Peyer's patch (tissue), 4 donors: ENCODE measurements at regions not wholly inside any gene's neighbourhood (a gene's known extent, or its start where the extent isn't known, plus 50 kb on each side); places are given as distances from the start of the nearest gene placed in this dataset.

Source experiments
- DNase-seq, 3 donors: peaks; one replicate each; pipeline ENCODE4 v3.0.0-alpha.2; 2017 to 2019
- H3K27ac ChIP-seq, 4 donors: fragments of 200-600 bp; sonication (generic); one replicate each; pipeline ENCODE4 v1.5.1; 2016 to 2019
- H3K27me3 ChIP-seq, 2 donors: fragments of 200-600 bp; sonication (generic); one replicate each; pipeline ENCODE4 v1.5.1; 2019
- H3K36me3 ChIP-seq, 3 donors: fragments of 200-600 bp; sonication (generic); one replicate each; pipeline ENCODE4 v1.5.1; 2016 to 2019
- H3K4me1 ChIP-seq, 4 donors: fragments of 200-600 bp; sonication (generic); one replicate each; pipeline ENCODE4 v1.5.1; 2016 to 2019
- H3K4me3 ChIP-seq, 4 donors: fragments of 200-600 bp; sonication (generic); 1 replicate in 3 of 4; 2 replicates in 1 of 4; pipeline ENCODE4 v1.5.1; 2016 to 2019; ENCODE audit warnings: mild to moderate bottlenecking in 1 of 4
- H3K9me3 ChIP-seq, 4 donors: fragments of 200-600 bp; sonication (generic); one replicate each; pipeline ENCODE4 v1.5.1; 2016 to 2019; ENCODE audit warnings: mild to moderate bottlenecking in 1 of 4
- POLR2A ChIP-seq, 2 donors: fragments of 450-650 bp; IDR thresholded peaks; one replicate each; pipeline ENCODE4 v1.5.1; 2017; ENCODE audit warnings: antibody characterized with exemption in 2 of 2, mild to moderate bottlenecking in 2 of 2, moderate library complexity in 2 of 2
- TF ChIP-seq, protein P1 (sequence below), 6 experiments: fragments of 450-650 bp in 4 of 6; fragments of 200-600 bp in 2 of 6; sonication (generic) in 1 of 6; IDR thresholded peaks; one replicate each; pipeline ENCODE4 v1.5.1; 2017 to 2019; ENCODE audit warnings: antibody characterized with exemption in 6 of 6, mild to moderate bottlenecking in 3 of 6, moderate library complexity in 1 of 6

DNA sequence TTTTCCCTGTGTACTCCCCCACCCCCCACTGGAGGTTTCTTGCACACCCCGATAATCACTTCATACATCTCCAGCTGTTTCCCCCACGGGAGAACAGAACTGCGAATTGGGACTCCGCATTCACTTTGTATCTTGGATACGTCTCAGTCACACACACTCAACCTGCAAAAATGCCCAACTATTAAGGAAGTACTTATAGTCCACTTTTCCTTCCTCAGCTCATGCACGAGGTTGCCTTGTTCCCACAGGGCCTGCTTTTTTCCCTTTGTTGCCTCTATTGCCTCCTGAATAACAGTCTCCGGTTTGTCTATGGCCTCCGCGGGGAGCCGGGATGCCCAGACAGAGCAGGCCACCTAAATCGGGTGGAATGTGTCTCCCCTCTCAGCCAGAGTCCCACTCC, 282.3 kb downstream of the PYDC2 start:
- no peak for DNase-seq
- H3K27ac ChIP-seq: no peak overlapping the region
- TF ChIP-seq, protein P1, sequence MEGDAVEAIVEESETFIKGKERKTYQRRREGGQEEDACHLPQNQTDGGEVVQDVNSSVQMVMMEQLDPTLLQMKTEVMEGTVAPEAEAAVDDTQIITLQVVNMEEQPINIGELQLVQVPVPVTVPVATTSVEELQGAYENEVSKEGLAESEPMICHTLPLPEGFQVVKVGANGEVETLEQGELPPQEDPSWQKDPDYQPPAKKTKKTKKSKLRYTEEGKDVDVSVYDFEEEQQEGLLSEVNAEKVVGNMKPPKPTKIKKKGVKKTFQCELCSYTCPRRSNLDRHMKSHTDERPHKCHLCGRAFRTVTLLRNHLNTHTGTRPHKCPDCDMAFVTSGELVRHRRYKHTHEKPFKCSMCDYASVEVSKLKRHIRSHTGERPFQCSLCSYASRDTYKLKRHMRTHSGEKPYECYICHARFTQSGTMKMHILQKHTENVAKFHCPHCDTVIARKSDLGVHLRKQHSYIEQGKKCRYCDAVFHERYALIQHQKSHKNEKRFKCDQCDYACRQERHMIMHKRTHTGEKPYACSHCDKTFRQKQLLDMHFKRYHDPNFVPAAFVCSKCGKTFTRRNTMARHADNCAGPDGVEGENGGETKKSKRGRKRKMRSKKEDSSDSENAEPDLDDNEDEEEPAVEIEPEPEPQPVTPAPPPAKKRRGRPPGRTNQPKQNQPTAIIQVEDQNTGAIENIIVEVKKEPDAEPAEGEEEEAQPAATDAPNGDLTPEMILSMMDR (IDR thresholded peaks at IDR 0.05): no peak
- TF ChIP-seq POLR2A (IDR thresholded peaks at IDR 0.05): no peak
- H3K36me3 ChIP-seq: no peaks in the 10 kb centered on the region
- H3K4me1 ChIP-seq: no peaks in the 10 kb centered on the region
- H3K4me3 ChIP-seq: no peak overlapping the region
- H3K27me3 ChIP-seq: no peaks in the 10 kb centered on the region
- no peaks in the 10 kb centered on the region for H3K9me3 ChIP-seq

DNA sequence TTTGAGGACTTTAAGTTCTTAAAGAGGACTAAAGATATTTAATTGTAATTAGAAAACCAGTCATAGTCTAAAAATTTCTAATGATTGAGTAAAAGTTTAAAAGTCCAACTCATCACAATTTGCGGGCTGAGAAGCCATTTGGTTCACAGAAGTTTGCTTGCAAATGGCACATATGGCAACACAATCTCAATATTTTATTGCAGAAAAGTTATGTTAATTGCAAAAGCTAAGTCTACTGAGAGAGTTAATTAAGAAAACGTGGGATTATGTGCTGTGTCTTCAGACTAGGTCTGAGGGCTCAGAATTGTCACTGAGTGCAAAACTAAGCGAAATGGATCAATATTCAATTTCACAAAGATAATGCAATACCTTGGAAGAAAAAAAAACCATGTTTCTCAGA, 289.7 kb downstream of the PYDC2 start:
- no peak overlapping the region for H3K4me3 ChIP-seq
- no peaks in the 10 kb centered on the region for H3K27me3 ChIP-seq
- TF ChIP-seq, protein P1 (IDR thresholded peaks at IDR 0.05): no peak
- TF ChIP-seq POLR2A (IDR thresholded peaks at IDR 0.05): no peak
- no peaks in the 10 kb centered on the region for H3K36me3 ChIP-seq
- no peak overlapping the region for H3K27ac ChIP-seq
- DNase-seq: no peak
- no peaks in the 10 kb centered on the region for H3K4me1 ChIP-seq
- no peaks in the 10 kb centered on the region for H3K9me3 ChIP-seq

DNA sequence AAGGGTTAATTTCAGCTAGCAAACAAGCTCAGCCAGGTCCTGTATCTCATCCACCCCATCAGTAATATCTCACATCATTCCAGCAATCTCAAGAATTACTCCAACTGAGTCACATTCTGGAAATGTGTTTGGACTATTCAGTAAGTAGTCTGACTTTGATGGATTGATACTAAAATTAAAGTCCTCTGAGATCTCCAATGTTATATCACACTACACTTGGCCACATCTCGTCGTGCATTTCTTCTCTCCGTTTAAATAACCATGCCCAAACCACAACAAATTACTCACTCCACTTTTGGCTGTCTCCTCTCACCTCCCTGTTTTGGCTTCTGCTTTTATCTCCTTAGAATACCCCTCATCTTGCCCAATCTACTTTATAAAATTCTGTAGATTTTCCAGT, 292.2 kb downstream of the PYDC2 start:
- H3K36me3 ChIP-seq: no peaks in the 10 kb centered on the region
- H3K9me3 ChIP-seq: no peaks in the 10 kb centered on the region
- DNase-seq: no peak
- H3K27ac ChIP-seq: no peak overlapping the region
- no peak overlapping the region for H3K4me3 ChIP-seq
- H3K27me3 ChIP-seq: no peaks in the 10 kb centered on the region
- H3K4me1 ChIP-seq: no peaks in the 10 kb centered on the region
- TF ChIP-seq, protein P1 (IDR thresholded peaks at IDR 0.05): no peak
- no peak for TF ChIP-seq POLR2A (IDR thresholded peaks at IDR 0.05)

DNA sequence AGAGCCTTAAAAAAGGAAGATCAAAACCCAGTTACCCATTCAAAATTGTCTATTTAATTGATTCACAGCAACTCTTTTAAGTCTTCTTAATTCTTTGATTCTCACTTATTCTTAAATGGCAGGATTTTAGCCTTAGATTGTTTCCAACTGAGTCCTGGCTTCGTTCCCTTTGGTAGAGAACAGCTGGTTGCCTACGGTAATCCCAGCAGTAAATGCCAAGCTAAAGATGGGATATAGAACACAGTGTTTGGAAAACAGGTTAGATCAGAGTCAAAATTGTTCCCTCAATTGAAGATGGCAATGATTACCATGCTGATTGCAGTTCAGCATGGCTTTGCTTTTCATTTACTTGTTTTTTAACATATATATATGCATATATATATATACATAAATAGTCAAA, 300.9 kb downstream of the PYDC2 start:
- TF ChIP-seq, protein P1 (IDR thresholded peaks at IDR 0.05): no peak
- TF ChIP-seq POLR2A (IDR thresholded peaks at IDR 0.05): no peak
- H3K27ac ChIP-seq: no peak overlapping the region
- no peaks in the 10 kb centered on the region for H3K27me3 ChIP-seq
- DNase-seq: no peak
- H3K9me3 ChIP-seq: no peaks in the 10 kb centered on the region
- H3K36me3 ChIP-seq: no peaks in the 10 kb centered on the region
- no peaks in the 10 kb centered on the region for H3K4me1 ChIP-seq
- no peak overlapping the region for H3K4me3 ChIP-seq

DNA sequence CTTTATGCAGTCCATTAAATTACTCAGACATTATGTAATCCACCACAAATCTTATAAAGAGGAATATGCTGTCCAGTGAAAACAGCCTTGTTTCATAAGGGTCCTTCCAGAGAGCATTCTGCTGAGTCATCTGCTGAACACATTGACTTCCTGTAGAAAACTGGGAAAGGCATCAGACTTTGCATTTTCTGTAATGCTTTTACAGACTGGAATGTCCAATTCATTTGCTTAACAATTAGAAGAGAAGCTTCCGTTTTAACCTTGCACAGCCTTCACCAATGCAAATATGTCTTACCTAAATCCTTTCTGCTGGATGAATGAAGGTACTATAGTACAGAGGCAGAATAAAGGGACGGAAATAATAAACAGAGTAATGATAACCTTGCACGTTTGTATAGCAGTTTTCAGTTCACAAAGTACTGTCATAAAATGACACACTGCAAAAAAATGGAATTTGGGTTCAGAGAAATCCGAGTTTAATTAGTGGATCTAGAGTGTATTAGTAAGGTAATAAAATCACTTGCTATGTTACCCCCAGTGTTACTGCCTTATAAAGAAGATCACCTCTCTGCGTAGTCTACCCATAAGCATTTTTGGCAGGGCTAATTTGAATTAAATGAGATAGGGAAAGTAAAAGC, 301.5 kb downstream of the PYDC2 start:
- no peak for TF ChIP-seq POLR2A (IDR thresholded peaks at IDR 0.05)
- TF ChIP-seq, protein P1 (IDR thresholded peaks at IDR 0.05): no peak
- Histone ChIP-seq H3K36me3 (no peaks in the 10 kb centered on the region), H3K27me3 (no peaks in the 10 kb centered on the region), H3K9me3 (no peaks in the 10 kb centered on the region), H3K4me3 (no peak overlapping the region), H3K27ac (no peak overlapping the region), H3K4me1 (no peaks in the 10 kb centered on the region)
- no peak for DNase-seq

DNA sequence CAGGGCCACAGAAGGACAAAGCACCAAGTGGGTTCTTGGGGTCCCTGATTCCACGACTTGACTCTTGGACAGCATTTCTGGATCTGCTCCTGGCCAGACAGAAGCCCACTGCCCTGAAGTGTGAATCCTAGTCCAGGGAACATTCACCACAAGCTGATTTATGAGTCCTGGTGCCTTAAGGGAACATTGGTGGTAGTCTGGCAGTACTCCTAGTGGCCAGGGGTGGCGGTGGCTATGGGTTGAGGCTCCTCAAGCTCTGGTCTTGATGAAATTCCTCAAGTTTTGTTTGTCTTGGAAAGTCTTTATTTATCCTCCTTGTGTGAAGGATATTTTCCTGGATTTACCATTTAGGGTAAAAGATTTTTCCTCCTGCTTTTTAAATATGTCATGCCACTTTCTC, 307.5 kb downstream of the PYDC2 start:
- H3K27me3 ChIP-seq: no peaks in the 10 kb centered on the region
- no peak overlapping the region for H3K4me3 ChIP-seq
- TF ChIP-seq POLR2A (IDR thresholded peaks at IDR 0.05): no peak
- TF ChIP-seq, protein P1 (IDR thresholded peaks at IDR 0.05): no peak
- DNase-seq: no peak
- H3K27ac ChIP-seq: no peak overlapping the region
- no peaks in the 10 kb centered on the region for H3K36me3 ChIP-seq
- H3K9me3 ChIP-seq: peaks cover 0 to 3% (median 0%) of the 10 kb centered on the region in 4 donors
- no peaks in the 10 kb centered on the region for H3K4me1 ChIP-seq
